H1 (cell line): ENCODE measurements at regions not wholly inside any gene's neighbourhood (a gene's known extent, or its start where the extent isn't known, plus 50 kb on each side); places are given as distances from the start of the nearest gene placed in this dataset.

Experiments
- CTCF ChIA-PET: fragments of 300-600 bp; sonication (Branson Sonifier 250); formaldehyde crosslinking; loops from one replicate; lab custom pipeline; 2021; ENCODE audit not compliant: partially characterized antibody; lab: Charles Lee
- POLR2A ChIA-PET: fragments of 300-600 bp; sonication (Branson Sonifier 250); formaldehyde crosslinking; loops from one replicate; lab custom pipeline; 2021; ENCODE audit warnings: inconsistent platforms; ENCODE audit not compliant: partially characterized antibody; lab: Charles Lee
- DNase-seq, 2 experiments: peaks; one replicate each; pipeline versions ENCODE4 v3.0.0 to v3.0.0-alpha.2; 2010 to 2022; ENCODE audit warnings: low spot score in 2 of 2, low read depth in 1 of 2, mixed read lengths in 1 of 2
- FAIRE-seq: peaks from 2 replicates; lab custom pipeline; 2011; peaks lifted over from hg19 to GRCh38; lab: Jason Lieb, UNC
- H2AFZ ChIP-seq: 2 replicates; pipeline ENCODE4 v1.8.1; 2012; ENCODE audit warnings: low read length, inconsistent platforms
- H2AK5ac ChIP-seq: 2 replicates; pipeline ENCODE4 v1.6.1; 2013; ENCODE audit warnings: low read depth, low read length
- H2BK120ac ChIP-seq: replicated peaks from 2 replicates; pipeline ENCODE3; 2013; ENCODE audit warnings: low read depth, low read length, inconsistent platforms
- H2BK12ac ChIP-seq: 2 replicates; pipeline ENCODE4 v1.6.1; 2013; ENCODE audit warnings: low read depth, low read length
- H2BK15ac ChIP-seq: 2 replicates; pipeline ENCODE4 v1.6.1; 2013; ENCODE audit warnings: low read length
- H2BK20ac ChIP-seq: 2 replicates; pipeline ENCODE4 v1.6.1; 2013; ENCODE audit warnings: low read length
- H2BK5ac ChIP-seq: 2 replicates; pipeline ENCODE4 v1.6.1; 2013; ENCODE audit warnings: low read depth, low read length
- H3K14ac ChIP-seq: 2 replicates; pipeline ENCODE4 v1.6.1; 2013; ENCODE audit warnings: inconsistent platforms; ENCODE audit not compliant: insufficient read length
- H3K18ac ChIP-seq: 2 replicates; pipeline ENCODE4 v1.6.1; 2013; ENCODE audit warnings: low read length; ENCODE audit errors: extremely low read depth
- H3K23ac ChIP-seq: 2 replicates; pipeline ENCODE4 v1.6.1; 2013; ENCODE audit warnings: inconsistent platforms; ENCODE audit not compliant: insufficient read length
- H3K23me2 ChIP-seq: 2 replicates; pipeline ENCODE4 v1.6.1; 2013; ENCODE audit warnings: low read depth, low read length
- H3K27ac ChIP-seq: 2 replicates; pipeline ENCODE4 v1.6.1; 2011; ENCODE audit warnings: low read depth, low read length, inconsistent platforms
- H3K27me3 ChIP-seq, 4 experiments: replicated peaks in 1 of 4; 1 replicate in 1 of 4; 2 replicates in 3 of 4; pipeline versions ENCODE4 v1.6.1 to v1.8.1; 2011 to 2013; ENCODE audit warnings: low read length in 3 of 4, mild to moderate bottlenecking in 3 of 4, inconsistent platforms in 2 of 4, mixed read lengths in 2 of 4, moderate library complexity in 1 of 4; ENCODE audit not compliant: control insufficient read depth in 3 of 4, insufficient read depth in 3 of 4; ENCODE audit errors: extremely low read depth in 1 of 4
- H3K36me3 ChIP-seq, 4 experiments: 2 replicates each; pipeline versions ENCODE4 v1.6.1 to v1.8.1; 2011 to 2013; ENCODE audit warnings: mild to moderate bottlenecking in 4 of 4, low read length in 3 of 4, moderate library complexity in 2 of 4, control low read depth in 1 of 4, inconsistent platforms in 1 of 4; ENCODE audit not compliant: insufficient read depth in 4 of 4, control insufficient read depth in 2 of 4
- H3K4ac ChIP-seq: replicated peaks from 2 replicates; pipeline ENCODE3; 2013; ENCODE audit warnings: low read length, low read depth, mixed read lengths, inconsistent platforms; ENCODE audit not compliant: insufficient read length
- H3K4me1 ChIP-seq, 4 experiments: replicated peaks in 1 of 4; 1 replicate in 1 of 4; 2 replicates in 3 of 4; pipeline versions ENCODE4 v1.6.1 to v1.8.1; 2011 to 2013; ENCODE audit warnings: low read length in 3 of 4, inconsistent platforms in 2 of 4, mixed read lengths in 1 of 4; ENCODE audit not compliant: insufficient read depth in 4 of 4, control insufficient read depth in 3 of 4
- H3K4me2 ChIP-seq, 2 experiments: 2 replicates each; pipeline versions ENCODE4 v1.6.1 to v1.8.1; 2011 to 2013; ENCODE audit warnings: low read depth in 2 of 2, low read length in 2 of 2, control low read depth in 1 of 2, inconsistent platforms in 1 of 2, mild to moderate bottlenecking in 1 of 2; ENCODE audit not compliant: insufficient read depth in 1 of 2
- H3K4me3 ChIP-seq, 4 experiments: fragments of 200-600, 300-600 bp in 1 of 4; sonication (generic), shearing (Covaris generic), sonication (Bioruptor Twin) in 1 of 4; 2 replicates each; pipeline versions ENCODE4 v1.5.1 to v1.8.1; 2011 to 2016; ENCODE audit warnings: low read length in 4 of 4, low read depth in 3 of 4, control low read depth in 2 of 4, inconsistent platforms in 2 of 4, mild to moderate bottlenecking in 2 of 4, mixed read lengths in 1 of 4, moderate library complexity in 1 of 4; ENCODE audit not compliant: insufficient read depth in 2 of 4; ENCODE audit errors: extremely low read depth in 1 of 4
- H3K56ac ChIP-seq: replicated peaks from 2 replicates; pipeline ENCODE3; 2013; ENCODE audit warnings: low read depth, mild to moderate bottlenecking, mixed read lengths, low read length, inconsistent platforms; ENCODE audit not compliant: insufficient read length
- H3K79me1 ChIP-seq: 2 replicates; pipeline ENCODE4 v1.6.1; 2013; ENCODE audit warnings: low read depth, low read length, control low read depth
- H3K79me2 ChIP-seq, 2 experiments: 2 replicates each; pipeline versions ENCODE4 v1.6.1 to v1.8.1; 2012 to 2013; ENCODE audit warnings: low read length in 2 of 2, mild to moderate bottlenecking in 2 of 2, inconsistent platforms in 1 of 2; ENCODE audit not compliant: insufficient read depth in 2 of 2, control insufficient read depth in 1 of 2
- H3K9ac ChIP-seq, 4 experiments: replicated peaks in 1 of 4; 1 replicate in 1 of 4; 2 replicates in 3 of 4; pipeline versions ENCODE4 v1.6.1 to v1.8.1; 2011 to 2013; ENCODE audit warnings: low read depth in 3 of 4, low read length in 3 of 4, control low read depth in 2 of 4, mild to moderate bottlenecking in 2 of 4, moderate library complexity in 2 of 4, inconsistent platforms in 1 of 4; ENCODE audit errors: extremely low read depth in 1 of 4
- H3K9me3 ChIP-seq, 2 experiments: 2 replicates each; pipeline versions ENCODE4 v1.6.1 to v1.8.1; 2012 to 2013; ENCODE audit warnings: mild to moderate bottlenecking in 2 of 2, moderate library complexity in 2 of 2, control low read depth in 1 of 2, inconsistent platforms in 1 of 2, low read depth in 1 of 2, low read length in 1 of 2, mixed read lengths in 1 of 2; ENCODE audit not compliant: insufficient read depth in 2 of 2
- H4K20me1 ChIP-seq, 2 experiments: replicated peaks in 1 of 2; 2 replicates each; pipeline versions ENCODE3 to v1.8.1; 2011 to 2013; ENCODE audit warnings: inconsistent platforms in 2 of 2, low read length in 2 of 2, mild to moderate bottlenecking in 1 of 2; ENCODE audit not compliant: insufficient read depth in 2 of 2, control insufficient read depth in 1 of 2
- H4K5ac ChIP-seq: 2 replicates; pipeline ENCODE4 v1.6.1; 2013; ENCODE audit warnings: low read length, low read depth, mixed read lengths, inconsistent platforms; ENCODE audit not compliant: insufficient read length
- H4K8ac ChIP-seq: 2 replicates; pipeline ENCODE4 v1.8.0; 2013; ENCODE audit warnings: mild to moderate bottlenecking, moderate library complexity, low read length, inconsistent platforms; ENCODE audit not compliant: insufficient read depth; ENCODE audit errors: extremely low read depth
- H4K91ac ChIP-seq: replicated peaks from 2 replicates; pipeline ENCODE3; 2013; ENCODE audit warnings: low read length, mixed read lengths, inconsistent platforms; ENCODE audit not compliant: insufficient read length
- ASH2L ChIP-seq: fragments of 200-600, 300-600 bp; sonication (generic); IDR thresholded peaks from one replicate; pipeline ENCODE4 v1.7.1; 2017; ENCODE audit warnings: low read length
- BACH1 ChIP-seq: IDR thresholded peaks from 2 replicates; pipeline ENCODE4 v1.6.1; 2012; ENCODE audit warnings: low read length, improper control_type of control experiment
- CTCF ChIP-seq, 3 experiments: IDR thresholded peaks; 1 replicate in 2 of 3; 2 replicates in 1 of 3; pipeline versions ENCODE4 v1.5.1 to v1.6.1; 2011; ENCODE audit warnings: low read length in 3 of 3, mild to moderate bottlenecking in 3 of 3, inconsistent platforms in 2 of 3, low read depth in 1 of 3, moderate library complexity in 1 of 3; ENCODE audit not compliant: insufficient read depth in 1 of 3; ENCODE audit errors: control extremely low read depth in 1 of 3
- FOSL1 ChIP-seq: IDR thresholded peaks from 2 replicates; pipeline ENCODE4 v1.6.1; 2011; ENCODE audit warnings: mild to moderate bottlenecking, low read depth, low read length, moderate library complexity; ENCODE audit not compliant: insufficient read depth
- HDAC2 ChIP-seq, 2 experiments: fragments of 300-600 bp in 1 of 2; sonication (generic) in 1 of 2; IDR thresholded peaks; 2 replicates each; pipeline ENCODE4 v1.6.1; 2011 to 2012; ENCODE audit warnings: low read depth in 2 of 2, low read length in 2 of 2, mild to moderate bottlenecking in 2 of 2, moderate library complexity in 2 of 2, borderline replicate concordance in 1 of 2, inconsistent platforms in 1 of 2
- MAFK ChIP-seq: IDR thresholded peaks from 2 replicates; pipeline ENCODE4 v1.6.1; 2012; ENCODE audit warnings: low read depth, mild to moderate bottlenecking, improper control_type of control experiment, low read length
- POLR2A ChIP-seq, 2 experiments: IDR thresholded peaks; 1 replicate in 1 of 2; 2 replicates in 1 of 2; pipeline ENCODE4 v1.6.1; 2011; ENCODE audit warnings: low read depth in 2 of 2, low read length in 2 of 2, mild to moderate bottlenecking in 2 of 2; ENCODE audit errors: control extremely low read depth in 1 of 2
- RNF2 ChIP-seq: fragments of 200-900, 300-1000 bp; sonication (generic); IDR thresholded peaks from 2 replicates; pipeline ENCODE4 v1.7.1; 2016; ENCODE audit warnings: borderline replicate concordance, low read depth, mild to moderate bottlenecking, antibody characterized with exemption, low read length; ENCODE audit not compliant: poor library complexity, severe bottlenecking; ENCODE audit errors: missing control alignments
- TCF12 ChIP-seq: IDR thresholded peaks from 2 replicates; pipeline ENCODE4 v1.6.1; 2011; ENCODE audit warnings: low read depth, mild to moderate bottlenecking, low read length
- ZNF274 ChIP-seq: IDR thresholded peaks from 2 replicates; pipeline ENCODE4 v1.7.0; 2012; ENCODE audit warnings: low read length, borderline replicate concordance; ENCODE audit errors: extremely low read depth
- WGBS, 2 experiments: shearing (Covaris generic) in 1 of 2; methylation state at CpG; one replicate each; pipeline versions ENCODE4 v1.1.6 to v1.1.7; 2013 to 2015; ENCODE audit warnings: low lambda C conversion rate in 2 of 2, mixed read lengths in 2 of 2, inconsistent platforms in 1 of 2, low coverage in 1 of 2, missing lambda C conversion rate in 1 of 2; ENCODE audit not compliant: insufficient replicate concordance in 2 of 2, insufficient coverage in 1 of 2, insufficient read length in 1 of 2; ENCODE audit errors: extremely low coverage in 1 of 2, missing lambda C conversion rate in 1 of 2; 5-methylcytosine and 5-hydroxymethylcytosine counted together

- Histone ChIP-seq H2BK15ac (no peak overlapping the region), H3K79me1 (no peaks in the 10 kb centered on the region), H3K4me2 (no peak overlapping the region), H2BK120ac (no peak overlapping the region), H3K9me3 (peaks cover 27 to 51% of the 10 kb centered on the region in 2 experiments), H3K27ac (no peak overlapping the region), H3K4me3 (no peak overlapping the region), H3K4ac (no peak overlapping the region), H3K36me3 (no peaks in the 10 kb centered on the region), H4K91ac (no peak overlapping the region), H4K5ac (no peak overlapping the region), H3K18ac (no peak overlapping the region), H3K56ac (no peak overlapping the region), H3K4me1 (no peaks in the 10 kb centered on the region), H4K8ac (no peak overlapping the region), H2BK12ac (no peak overlapping the region), H3K23me2 (no peaks in the 10 kb centered on the region), H2AK5ac (no peak overlapping the region), H3K27me3 (no peaks in the 10 kb centered on the region), H2BK5ac (no peak overlapping the region), H2BK20ac (no peak overlapping the region), H2AFZ (no peak overlapping the region), H3K9ac (no peak overlapping the region), H3K79me2 (no peaks in the 10 kb centered on the region), H4K20me1 (no peaks in the 10 kb centered on the region), H3K23ac (no peak overlapping the region), H3K14ac (no peak overlapping the region)
- TF ChIP-seq FOSL1, result no peak
- TF ChIP-seq BACH1, result no peak
- TF ChIP-seq HDAC2 (IDR thresholded peaks at IDR 0.05; ENCODE audit: borderline replicate concordance in 1 of 2, low read depth in 2 of 2, low read length in 2 of 2), result no peak
- TF ChIP-seq RNF2, result no peak
- no peak for TF ChIP-seq CTCF (IDR thresholded peaks at IDR 0.05; ENCODE audit: control extremely low read depth in 1 of 3, insufficient read depth in 1 of 3, low read depth in 1 of 3, low read length in 3 of 3)
- no peak for TF ChIP-seq ASH2L
- no peak for TF ChIP-seq POLR2A (IDR thresholded peaks at IDR 0.05; ENCODE audit: control extremely low read depth in 1 of 2, low read depth in 2 of 2, low read length in 2 of 2)
- TF ChIP-seq TCF12, result no peak
- no peak for TF ChIP-seq ZNF274
- no peak for TF ChIP-seq MAFK
- 90% methylated on average over 2 of the region's 2 CpGs; no CpG with 5 or more reads in 1 of the 2 experiments for WGBS, 2 experiments
- CTCF ChIA-PET, result no interaction called here
- FAIRE-seq (no peak), DNase-seq (no peak)
- POLR2A ChIA-PET, result no interaction called here
Observed at GRCh38 chr18:70559446-70559845, 270.6 kb downstream of the SOCS6 start.
